GM19468 (cell line): ENCODE measurements at regions not wholly inside any gene's neighbourhood (a gene's known extent, or its start where the extent isn't known, plus 50 kb on each side); places are given as distances from the start of the nearest gene placed in this dataset.

ENCODE experiments used
- ATAC-seq: cut with Tn5 transposase; IDR thresholded peaks from one replicate; pipeline ENCODE4 v1.9.1; 2021; ENCODE audit warnings: mild to moderate bottlenecking, moderate library complexity, moderate number of reproducible peaks; ENCODE audit not compliant: unreplicated experiment; ENCODE audit errors: extremely low read depth

GRCh38 chr7:89760690-89761089, 393.6 kb upstream of the STEAP1 start:
- ATAC-seq: no peak

GRCh38 chr7:89761173-89761572, 393.1 kb upstream of the STEAP1 start:
- no peak for ATAC-seq

DNA sequence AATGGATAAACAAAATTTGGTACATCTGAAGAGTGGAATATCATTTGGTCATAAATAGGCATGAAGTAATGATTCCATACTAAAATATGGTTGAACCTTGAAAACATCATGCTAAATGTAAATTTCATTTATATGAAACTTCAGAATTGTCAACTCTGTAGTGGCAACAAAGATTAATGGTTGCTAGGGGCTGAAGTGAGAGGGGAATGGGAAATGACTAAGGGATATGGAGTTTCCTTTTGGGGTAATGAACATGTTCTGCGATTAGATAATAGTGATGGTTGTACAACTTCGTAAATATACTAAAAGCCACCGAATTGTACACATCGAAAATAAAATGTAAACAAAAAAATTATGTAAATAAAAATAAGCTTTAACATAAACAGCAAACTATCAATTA, 384.1 kb upstream of the STEAP1 start:
- ATAC-seq: no peak

GRCh38 chr7:89771003-89771636, 383.1 kb upstream of the STEAP1 start:
- ATAC-seq: no peak

GRCh38 chr7:89772276-89772675, 382.0 kb upstream of the STEAP1 start:
- no peak for ATAC-seq

- no peak for ATAC-seq
These were observed 380.7 kb upstream of the STEAP1 start for GRCh38 chr7:89773611-89774010.

GRCh38 chr7:89775459-89775858, 378.8 kb upstream of the STEAP1 start:
- ATAC-seq: no peak

DNA sequence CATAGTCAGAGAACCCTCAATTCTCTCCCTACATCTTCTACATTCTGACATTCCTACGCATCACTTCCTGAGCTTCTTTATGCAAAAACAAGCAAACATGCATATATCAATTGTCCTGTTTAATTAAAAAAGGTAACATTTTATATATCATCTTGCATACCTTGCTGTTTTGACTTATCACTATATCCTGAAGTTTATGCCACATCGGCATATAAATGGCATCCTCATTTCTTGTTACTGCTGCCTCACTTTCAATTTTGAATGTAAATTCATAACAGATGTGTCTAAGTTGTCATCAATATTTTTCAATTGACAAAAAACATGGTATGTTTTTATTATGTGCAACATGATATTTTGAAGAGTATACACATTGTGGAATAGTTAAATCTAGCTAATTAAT, 377.3 kb upstream of the STEAP1 start:
- ATAC-seq: no peak

GRCh38 chr7:89777499-89777898, 376.8 kb upstream of the STEAP1 start:
- no peak for ATAC-seq

DNA sequence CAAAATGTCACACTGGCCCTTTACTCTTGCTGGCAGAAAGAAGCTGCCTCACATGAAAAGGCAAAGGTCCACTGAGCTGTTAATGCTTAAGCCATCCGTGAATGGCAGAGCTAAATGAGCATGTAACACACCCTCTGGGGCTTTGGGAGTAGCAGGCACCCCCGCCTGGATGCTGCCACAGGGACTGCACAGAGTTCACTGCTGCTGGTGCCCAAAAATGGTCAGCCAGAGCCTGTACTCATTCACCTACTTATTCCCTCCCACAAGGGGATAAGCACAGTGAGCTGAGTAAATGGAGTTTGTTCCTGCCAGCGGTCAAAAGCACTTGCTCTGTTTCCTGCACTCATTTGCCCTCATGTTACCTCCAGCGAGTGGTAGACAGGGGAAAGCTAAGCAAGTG, 374.0 kb upstream of the STEAP1 start:
- no peak for ATAC-seq

DNA sequence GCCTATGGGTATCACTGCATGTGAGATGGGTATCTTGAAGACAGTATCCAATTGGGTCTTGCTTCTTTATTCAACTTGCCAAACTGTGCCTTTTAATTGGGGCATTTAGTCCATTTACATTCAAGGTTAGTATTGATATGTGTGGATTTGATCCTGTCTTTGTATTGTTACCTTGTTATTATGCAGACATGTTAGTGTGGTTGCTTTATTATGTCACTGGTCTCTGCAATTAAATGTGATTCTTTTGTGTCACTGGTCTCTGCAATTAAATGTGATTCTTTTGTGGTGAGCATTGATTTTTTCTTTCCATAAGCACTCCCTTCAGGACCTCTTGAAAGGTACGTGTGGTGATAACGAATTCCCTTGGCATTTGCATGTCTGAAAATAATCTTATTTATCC, 357.8 kb upstream of the STEAP1 start:
- no peak for ATAC-seq

- no peak for ATAC-seq
These were observed 356.2 kb upstream of the STEAP1 start for GRCh38 chr7:89797965-89798598.

- no peak for ATAC-seq
These were observed 355.7 kb upstream of the STEAP1 start for GRCh38 chr7:89798599-89798996.

GRCh38 chr7:89800761-89801160, 353.5 kb upstream of the STEAP1 start:
- ATAC-seq: no peak

DNA sequence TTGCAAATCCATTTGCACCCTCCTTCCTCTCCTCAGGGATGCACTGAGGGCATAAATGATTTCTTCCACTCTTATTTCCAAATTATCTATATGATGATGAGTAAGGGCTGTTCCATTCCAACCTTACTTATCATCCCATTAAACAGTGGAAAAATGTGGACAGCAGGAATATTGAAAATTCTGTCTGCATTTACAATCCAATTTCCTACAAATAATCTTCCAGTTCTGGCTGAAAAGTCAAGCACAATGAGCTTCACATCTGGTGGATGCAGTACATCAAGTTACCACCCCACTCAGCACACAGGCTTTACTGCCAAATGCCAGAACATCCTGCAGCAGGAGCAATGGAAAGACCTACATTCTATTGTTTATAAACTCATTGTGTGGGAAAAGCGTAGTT, 345.0 kb upstream of the STEAP1 start:
- no peak for ATAC-seq

DNA sequence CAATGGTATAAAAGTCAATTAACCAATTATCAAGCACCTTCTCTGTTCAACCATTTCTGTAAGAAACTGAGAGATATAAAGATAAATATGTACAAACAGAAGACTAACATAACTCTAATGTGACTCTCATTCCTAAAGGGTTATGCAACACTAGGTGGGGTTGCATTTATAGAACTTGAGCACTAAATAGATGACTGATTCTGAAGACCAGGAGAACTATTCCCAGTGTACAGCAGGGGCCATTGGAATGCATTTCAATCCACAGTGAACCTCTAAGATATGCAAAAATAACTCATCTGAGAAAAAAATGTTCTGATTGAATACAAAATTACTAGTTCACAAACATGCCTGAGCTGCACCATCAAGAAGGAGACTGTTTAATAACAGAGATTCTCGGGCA, 341.2 kb upstream of the STEAP1 start:
- no peak for ATAC-seq

- no peak for ATAC-seq
These were observed 328.1 kb upstream of the STEAP1 start for GRCh38 chr7:89826121-89826520.

- no peak for ATAC-seq
These were observed 327.7 kb upstream of the STEAP1 start for GRCh38 chr7:89826557-89826956.

- no peak for ATAC-seq
These were observed 316.8 kb upstream of the STEAP1 start for GRCh38 chr7:89837515-89837914.

DNA sequence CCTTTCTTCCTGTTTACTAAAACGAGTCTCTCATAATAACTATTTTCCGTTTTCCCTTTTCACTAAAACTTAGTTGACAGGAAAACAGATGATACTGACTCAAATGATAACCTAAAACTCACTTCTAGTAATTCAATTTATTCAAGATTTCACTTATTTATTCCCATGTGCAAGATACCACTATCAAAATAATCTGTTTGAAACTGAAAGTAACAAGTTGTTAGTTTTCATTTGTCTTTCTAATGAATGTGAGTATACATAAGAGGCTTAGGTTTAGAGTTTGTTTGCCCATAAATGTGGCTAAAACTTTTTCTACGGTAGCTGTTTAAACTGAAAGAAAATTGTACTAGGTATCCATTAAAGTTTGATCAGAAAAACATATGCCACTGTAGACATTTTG, 314.9 kb upstream of the STEAP1 start:
- no peak for ATAC-seq

DNA sequence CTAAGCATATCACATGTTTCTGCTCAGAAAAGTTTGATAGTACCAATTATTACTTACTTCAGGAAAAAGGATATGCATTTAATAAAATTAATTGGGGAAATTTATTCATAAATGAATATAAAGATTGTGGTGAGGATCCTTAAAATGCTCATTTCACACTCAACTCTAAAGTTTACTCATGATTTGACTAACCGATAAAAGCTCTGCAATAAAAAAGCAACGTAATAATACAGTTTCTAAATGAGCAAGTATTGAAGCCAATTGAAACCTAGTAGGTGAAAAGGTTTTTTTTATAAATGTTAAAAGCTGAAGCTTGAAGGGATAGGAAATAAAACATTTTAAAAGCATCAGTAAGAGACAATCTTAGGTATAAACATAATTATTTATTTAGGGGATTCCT, 308.3 kb upstream of the STEAP1 start:
- ATAC-seq: no peak

DNA sequence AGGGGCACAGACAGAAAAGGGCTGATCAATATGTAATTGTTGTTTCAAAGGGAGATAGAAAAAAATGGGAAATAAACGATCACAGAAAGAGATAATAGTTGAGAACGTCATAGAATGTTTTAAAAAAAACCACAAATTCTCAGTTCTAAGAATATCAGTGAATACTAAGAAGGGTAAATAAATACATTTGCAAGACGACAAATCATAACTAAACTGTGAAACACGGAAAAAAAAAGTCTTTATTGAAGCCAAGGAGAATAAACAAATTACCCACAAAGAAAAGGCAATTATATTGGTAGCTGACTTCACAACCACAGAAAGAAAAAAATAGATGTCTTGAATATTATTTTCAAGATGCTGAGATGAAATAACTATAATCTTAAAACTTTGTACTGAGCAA, 305.2 kb upstream of the STEAP1 start:
- ATAC-seq: no peak
